Mucosa of descending colon (tissue), 3 donors: ENCODE measurements at regions not wholly inside any gene's neighbourhood (a gene's known extent, or its start where the extent isn't known, plus 50 kb on each side); places are given as distances from the start of the nearest gene placed in this dataset.

Experiments used
- ATAC-seq: fragments of 200-7000 bp; cut with Tn5 transposase; one replicate; pipeline ENCODE4 v1.9.1; 2020; ENCODE audit warnings: mild to moderate bottlenecking, moderate library complexity
- DNase-seq, 3 donors: peaks; one replicate each; pipeline ENCODE4 v3.0.0-alpha.2; 2020
- H3K36me3 ChIP-seq: fragments of 200-600 bp; one replicate; pipeline ENCODE4 v1.8.0; 2021; ENCODE audit warnings: low read depth, mild to moderate bottlenecking
- H3K4me1 ChIP-seq: fragments of 200-600 bp; one replicate; pipeline ENCODE4 v1.8.0; 2021; ENCODE audit warnings: low read depth, mild to moderate bottlenecking
- H3K4me3 ChIP-seq: fragments of 200-600 bp; one replicate; pipeline ENCODE4 v1.8.0; 2021; ENCODE audit warnings: mild to moderate bottlenecking
- H3K9me3 ChIP-seq: fragments of 200-600 bp; one replicate; pipeline ENCODE4 v1.8.0; 2021; ENCODE audit warnings: mild to moderate bottlenecking
- CTCF ChIP-seq: fragments of 200-600 bp; IDR thresholded peaks from one replicate; pipeline ENCODE4 v1.8.0; 2022; ENCODE audit warnings: antibody characterized with exemption, mild to moderate bottlenecking
- intact Hi-C, 2 donors: fragments of 100-400 bp; cut with DNase I in 1 of 2; cut with micrococcal nuclease in 1 of 2; formaldehyde crosslinking; loops; one replicate each; pipeline versions ENCODE4 v1.11.0 to v1.11.1; 2022; cut with DNase I, micrococcal nuclease
- donor health status: DM: no; HTN: no; CAD: no; lungs with moderate emphysema.
- donor health status: DM: no; HTN: no; CAD: no.
- donor health status: DM: no; HTN: yes; CAD: no.

- Histone ChIP-seq H3K4me3 (no peak overlapping the region), H3K4me1 (no peaks in the 10 kb centered on the region), H3K36me3 (no peaks in the 10 kb centered on the region), H3K9me3 (no peaks in the 10 kb centered on the region)
- DNase-seq, result peak in 1 of 3 donors; percentile 14
- TF ChIP-seq CTCF, result no peak
- intact Hi-C loops, result no loop called here
- ATAC-seq, result no peak
Measured at GRCh38 chr7:1286946-1287645, 54.4 kb downstream of the UNCX start.

- ATAC-seq, result no peak
- Histone ChIP-seq H3K9me3 (no peaks in the 10 kb centered on the region), H3K4me3 (no peak overlapping the region), H3K36me3 (no peaks in the 10 kb centered on the region), H3K4me1 (no peaks in the 10 kb centered on the region)
- DNase-seq, result peak in 2 of 3 donors; percentile 11 to 40
- TF ChIP-seq CTCF, result no peak
- intact Hi-C loops, result no loop called here
Measured at GRCh38 chr7:1287752-1288201, 55.1 kb downstream of the UNCX start.

GRCh38 chr7:1288390-1288995 is 55.8 kb downstream of the UNCX start:
- no peaks in the 10 kb centered on the region for H3K36me3 ChIP-seq
- intact Hi-C loops, result no loop called here
- H3K4me1 ChIP-seq, result no peaks in the 10 kb centered on the region
- TF ChIP-seq CTCF, result no peak
- ATAC-seq (no peak), DNase-seq (peak in 1 of 3 donors; percentile 6)
- no peaks in the 10 kb centered on the region for H3K9me3 ChIP-seq
- no peak overlapping the region for H3K4me3 ChIP-seq

GRCh38 chr7:1288996-1289551 is 56.4 kb downstream of the UNCX start:
- Histone ChIP-seq H3K36me3 (no peaks in the 10 kb centered on the region), H3K9me3 (no peaks in the 10 kb centered on the region)
- TF ChIP-seq CTCF, result no peak

GRCh38 chr7:1289666-1290025 is 57.0 kb downstream of the UNCX start:
- no peak for ATAC-seq
- no peak for TF ChIP-seq CTCF
- Histone ChIP-seq H3K4me1 (no peaks in the 10 kb centered on the region), H3K36me3 (no peaks in the 10 kb centered on the region), H3K4me3 (no peak overlapping the region), H3K9me3 (no peaks in the 10 kb centered on the region)
- peak in 1 of 3 donors; percentile 8 for DNase-seq
- intact Hi-C loops, result no loop called here

More at GRCh38 chr7:1288996-1289551, 56.4 kb downstream of the UNCX start:
- no peak for ATAC-seq
- Histone ChIP-seq H3K4me3 (no peak overlapping the region), H3K4me1 (no peaks in the 10 kb centered on the region)
- no peak for DNase-seq
- intact Hi-C loops, result no loop called here
